Small intestine (tissue), 7 donors: ENCODE measurements at regions not wholly inside any gene's neighbourhood (a gene's known extent, or its start where the extent isn't known, plus 50 kb on each side); places are given as distances from the start of the nearest gene placed in this dataset.

ENCODE experiments used
- DNase-seq, 2 donors: peaks; one replicate each; pipeline versions ENCODE4 v3.0.0 to v3.0.0-alpha.2; 2013
- FAIRE-seq: peaks from 2 replicates; lab custom pipeline; 2012; peaks lifted over from hg19 to GRCh38; lab: Jason Lieb, UNC
- H3K27ac ChIP-seq, 3 donors: one replicate each; pipeline ENCODE4 v1.5.1; 2013; ENCODE audit warnings: low read length in 2 of 3, mild to moderate bottlenecking in 2 of 3, control low read depth in 1 of 3, inconsistent platforms in 1 of 3, low read depth in 1 of 3, moderate library complexity in 1 of 3
- H3K27me3 ChIP-seq, 3 donors: one replicate each; pipeline ENCODE4 v1.6.1; 2013; ENCODE audit warnings: low read length in 3 of 3, inconsistent platforms in 1 of 3; ENCODE audit not compliant: control insufficient read depth in 3 of 3, insufficient read depth in 3 of 3
- H3K36me3 ChIP-seq, 3 donors: one replicate each; pipeline ENCODE4 v1.6.1; 2013; ENCODE audit warnings: low read length in 3 of 3, inconsistent platforms in 1 of 3, low read depth in 1 of 3, mild to moderate bottlenecking in 1 of 3, moderate library complexity in 1 of 3; ENCODE audit not compliant: control insufficient read depth in 3 of 3, insufficient read depth in 2 of 3
- H3K4me1 ChIP-seq, 3 donors: one replicate each; pipeline ENCODE4 v1.6.1; 2013; ENCODE audit warnings: low read length in 2 of 3, inconsistent platforms in 1 of 3, low read depth in 1 of 3, mild to moderate bottlenecking in 1 of 3, moderate library complexity in 1 of 3; ENCODE audit not compliant: control insufficient read depth in 3 of 3, insufficient read depth in 2 of 3
- H3K4me3 ChIP-seq, 3 donors: one replicate each; pipeline ENCODE4 v1.5.1; 2013; ENCODE audit warnings: low read length in 3 of 3, control low read depth in 1 of 3, inconsistent platforms in 1 of 3, low read depth in 1 of 3, mild to moderate bottlenecking in 1 of 3, moderate library complexity in 1 of 3
- H3K9me3 ChIP-seq, 2 donors: one replicate each; pipeline ENCODE4 v1.6.1; 2013; ENCODE audit warnings: low read depth in 1 of 2, low read length in 1 of 2; ENCODE audit not compliant: control insufficient read depth in 2 of 2, insufficient read depth in 1 of 2
- WGBS, 3 donors: extraction: QIAGEN DNeasy Blood & Tissue Kit; methylation state at CpG; one replicate each; pipeline ENCODE4 v1.1.7; 2013; 5-methylcytosine and 5-hydroxymethylcytosine counted together
- donor health status: healthy with polysubstance abuse.
- donor health status: control.
- donor health status: control.
- donor health status: Bipolar disorder and iron deficiency.
- donor health status: healthy.

- Histone ChIP-seq H3K4me3 (no peak overlapping the region), H3K27ac (no peak overlapping the region), H3K9me3 (no peaks in the 10 kb centered on the region), H3K36me3 (no peaks in the 10 kb centered on the region), H3K4me1 (no peaks in the 10 kb centered on the region), H3K27me3 (no peaks in the 10 kb centered on the region)
- WGBS, 3 donors = 9 to 30% (median 11%) methylated on average over 5 of the region's 5 CpGs
- DNase-seq (no peak), FAIRE-seq (no peak)
These were observed 646.6 kb upstream of the PTBP2 start for GRCh38 chr1:96074876-96075577.

DNA sequence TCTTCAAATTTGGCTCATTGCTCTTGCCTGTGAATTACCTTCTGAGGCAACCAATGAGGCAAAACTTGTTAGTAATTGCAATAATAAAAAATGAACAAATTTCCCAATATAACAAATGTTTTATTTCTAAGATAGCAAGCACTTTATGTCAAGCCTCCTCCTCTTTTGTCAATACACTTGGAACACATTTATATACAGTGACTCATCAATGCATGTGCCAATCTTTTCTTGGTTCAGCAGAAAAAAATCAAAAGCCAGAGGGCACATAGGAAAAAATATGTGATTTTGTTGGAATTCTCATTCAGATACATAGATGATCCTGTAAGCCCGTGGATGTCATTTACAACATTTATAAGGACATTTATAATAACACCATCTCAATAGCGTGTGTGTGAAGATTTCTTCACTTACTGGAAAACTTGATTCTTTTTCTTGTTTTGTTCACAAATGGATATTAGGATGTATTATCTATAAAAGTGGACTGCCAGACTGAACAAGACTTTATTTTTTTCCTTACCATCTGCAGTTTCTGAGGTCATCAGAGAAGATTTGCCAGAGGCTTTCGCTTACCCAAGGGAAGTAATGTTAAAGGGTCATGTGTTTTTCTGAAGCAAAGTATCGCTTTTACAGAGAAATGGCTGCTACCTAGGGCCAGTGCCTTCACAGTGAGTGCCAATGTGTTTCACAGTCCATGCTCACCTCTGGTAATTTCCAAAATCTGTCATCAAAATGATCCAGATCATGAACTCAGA lies 645.7 kb upstream of the PTBP2 start:
- 68 to 82% (median 79%) methylated on average over 4 of the region's 4 CpGs for WGBS, 3 donors
- DNase-seq (no peak), FAIRE-seq (no peak)
- H3K4me3 ChIP-seq = no peak overlapping the region
- no peaks in the 10 kb centered on the region for H3K36me3 ChIP-seq
- no peak overlapping the region for H3K27ac ChIP-seq
- no peaks in the 10 kb centered on the region for H3K4me1 ChIP-seq
- H3K27me3 ChIP-seq = no peaks in the 10 kb centered on the region
- no peaks in the 10 kb centered on the region for H3K9me3 ChIP-seq

- no peak for FAIRE-seq
- WGBS, 3 donors = 76 to 86% (median 86%) methylated on average over 2 of the region's 2 CpGs
- no peaks in the 10 kb centered on the region for H3K36me3 ChIP-seq
- no peaks in the 10 kb centered on the region for H3K4me1 ChIP-seq
- H3K9me3 ChIP-seq = no peaks in the 10 kb centered on the region
- H3K27me3 ChIP-seq = no peaks in the 10 kb centered on the region
- H3K27ac ChIP-seq = no peak overlapping the region
- no peak overlapping the region for H3K4me3 ChIP-seq
- no peak for DNase-seq
These were observed 645.0 kb upstream of the PTBP2 start for GRCh38 chr1:96076589-96076988.

DNA sequence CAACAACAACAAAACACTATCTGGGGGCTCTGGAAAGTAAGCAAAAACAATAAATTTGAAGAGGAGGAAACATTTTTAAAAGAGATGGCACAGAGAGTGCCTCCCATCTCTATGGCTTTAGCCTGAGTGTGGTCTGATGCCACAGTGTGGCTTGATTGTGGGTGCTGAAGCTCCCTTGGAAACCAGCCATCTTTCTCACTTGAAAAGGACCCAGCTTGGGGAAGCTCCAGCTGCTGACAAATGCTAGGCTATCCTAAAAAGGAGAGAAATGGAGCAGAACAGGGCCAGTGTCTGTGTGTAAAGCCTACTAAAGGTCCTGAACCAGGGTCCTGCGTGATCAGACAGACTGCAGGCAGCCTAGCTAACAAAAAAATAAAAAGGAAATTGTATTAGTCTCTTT lies 642.0 kb upstream of the PTBP2 start:
- no peaks in the 10 kb centered on the region for H3K4me1 ChIP-seq
- no peaks in the 10 kb centered on the region for H3K9me3 ChIP-seq
- H3K36me3 ChIP-seq = no peaks in the 10 kb centered on the region
- WGBS, 3 donors = 62 to 82% (median 79%) methylated on average over 1 of the region's 1 CpG
- no peak for DNase-seq
- FAIRE-seq = no peak
- H3K27ac ChIP-seq = no peak overlapping the region
- no peak overlapping the region for H3K4me3 ChIP-seq
- no peaks in the 10 kb centered on the region for H3K27me3 ChIP-seq

- H3K4me1 ChIP-seq = no peaks in the 10 kb centered on the region
- no peaks in the 10 kb centered on the region for H3K9me3 ChIP-seq
- no peaks in the 10 kb centered on the region for H3K27me3 ChIP-seq
- no peak overlapping the region for H3K27ac ChIP-seq
- no peak overlapping the region for H3K4me3 ChIP-seq
- 72 to 88% (median 76%) methylated on average over 5 of the region's 5 CpGs for WGBS, 3 donors
- H3K36me3 ChIP-seq = no peaks in the 10 kb centered on the region
- FAIRE-seq = no peak
- no peak for DNase-seq
These were observed 640.7 kb upstream of the PTBP2 start for GRCh38 chr1:96080925-96081324.

DNA sequence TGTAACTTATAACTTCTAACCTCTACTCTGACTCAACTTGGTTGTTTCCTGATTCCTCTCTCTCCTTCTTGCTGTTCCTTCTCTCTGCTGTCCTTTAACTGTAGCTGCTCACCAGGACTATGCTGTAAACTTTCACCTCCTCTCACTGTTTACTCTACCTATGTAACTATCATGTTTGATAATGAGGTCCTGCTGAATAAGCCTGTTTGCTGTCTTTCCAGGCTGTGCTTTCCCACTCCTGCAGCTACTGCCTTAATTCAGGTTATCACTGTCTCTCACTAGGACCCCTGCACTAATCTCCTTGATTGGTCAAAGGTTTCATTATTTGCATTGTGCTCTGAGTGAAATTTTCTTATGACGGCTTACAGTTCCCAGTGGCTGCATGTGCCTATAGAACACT lies 633.9 kb upstream of the PTBP2 start:
- no peaks in the 10 kb centered on the region for H3K27me3 ChIP-seq
- 19 to 65% (median 50%) methylated on average over 1 of the region's 1 CpG for WGBS, 3 donors
- DNase-seq (no peak), FAIRE-seq (no peak)
- no peak overlapping the region for H3K27ac ChIP-seq
- no peaks in the 10 kb centered on the region for H3K9me3 ChIP-seq
- no peaks in the 10 kb centered on the region for H3K4me1 ChIP-seq
- H3K36me3 ChIP-seq = no peaks in the 10 kb centered on the region
- no peak overlapping the region for H3K4me3 ChIP-seq

- WGBS, 3 donors = 33 to 55% (median 40%) methylated on average over 4 of the region's 4 CpGs
- Histone ChIP-seq H3K27ac (no peak overlapping the region), H3K27me3 (no peaks in the 10 kb centered on the region)
These were observed 631.5 kb upstream of the PTBP2 start for GRCh38 chr1:96090134-96090533.

GRCh38 chr1:96095849-96096612 lies 625.6 kb upstream of the PTBP2 start:
- WGBS, 3 donors = 74 to 78% (median 74%) methylated on average over 2 of the region's 2 CpGs
- no peak overlapping the region for H3K27ac ChIP-seq
- no peaks in the 10 kb centered on the region for H3K9me3 ChIP-seq
- DNase-seq (no peak), FAIRE-seq (no peak)
- H3K36me3 ChIP-seq = no peaks in the 10 kb centered on the region
- no peak overlapping the region for H3K4me3 ChIP-seq
- H3K27me3 ChIP-seq = no peaks in the 10 kb centered on the region
- H3K4me1 ChIP-seq = no peaks in the 10 kb centered on the region

More at GRCh38 chr1:96090134-96090533, 631.5 kb upstream of the PTBP2 start:
- no peaks in the 10 kb centered on the region for H3K4me1 ChIP-seq
- FAIRE-seq (no peak), DNase-seq (no peak)
- no peaks in the 10 kb centered on the region for H3K9me3 ChIP-seq
- H3K4me3 ChIP-seq = no peak overlapping the region
- H3K36me3 ChIP-seq = no peaks in the 10 kb centered on the region
